Stimulated activated CD4-positive, alpha-beta T cell treated with anti-CD3 and anti-CD28 coated beads, Interleukin-1b, Interleukin-23, amount 100 ng/mL, for 1 hour (primary cell): ENCODE measurements at regions not wholly inside any gene's neighbourhood (a gene's known extent, or its start where the extent isn't known, plus 50 kb on each side); places are given as distances from the start of the nearest gene placed in this dataset.
"Not testable (repeated sequence)": the region's sequence is repeated elsewhere in the genome, so short reads cannot be mapped to it uniquely, and the experiment has no call there.

ENCODE experiments used
- DNase-seq, 2 donors: peaks; one replicate each; pipeline ENCODE4 v3.0.0-alpha.2; 2020; ENCODE audit warnings: low read depth in 2 of 2

- no peak for DNase-seq
Observed at GRCh38 chr11:37442576-37442975, 844.5 kb upstream of the RAG2 start.

GRCh38 chr11:37431633-37432230, 833.7 kb upstream of the RAG2 start:
- DNase-seq = not testable (repeated sequence)

- DNase-seq = not testable (repeated sequence)
Observed at GRCh38 chr11:37430966-37431632, 833.1 kb upstream of the RAG2 start.

GRCh38 chr11:37422511-37422910, 824.5 kb upstream of the RAG2 start:
- no peak for DNase-seq

- no peak for DNase-seq
Observed at GRCh38 chr11:37411289-37411688, 813.3 kb upstream of the RAG2 start.

- no peak for DNase-seq
Observed at GRCh38 chr11:37409124-37409523, 811.1 kb upstream of the RAG2 start.

GRCh38 chr11:37407461-37407860, 809.4 kb upstream of the RAG2 start:
- DNase-seq = no peak

- no peak for DNase-seq
Observed at GRCh38 chr11:37406651-37407050, 808.6 kb upstream of the RAG2 start.

GRCh38 chr11:37404231-37404630, 806.2 kb upstream of the RAG2 start:
- DNase-seq = no peak

- no peak for DNase-seq
Observed at GRCh38 chr11:37402663-37403062, 804.6 kb upstream of the RAG2 start.

- DNase-seq = no peak
Observed at GRCh38 chr11:37394236-37394870, 796.3 kb upstream of the RAG2 start.

GRCh38 chr11:37391615-37392014, 793.6 kb upstream of the RAG2 start:
- DNase-seq = no peak

- no peak for DNase-seq
Observed at GRCh38 chr11:37390576-37391083, 792.6 kb upstream of the RAG2 start.

- DNase-seq = no peak
Observed at GRCh38 chr11:37378958-37379357, 780.9 kb upstream of the RAG2 start.

- DNase-seq = no peak
Observed at GRCh38 chr11:37372667-37373066, 774.6 kb upstream of the RAG2 start.

- no peak for DNase-seq
Observed at GRCh38 chr11:37371346-37371970, 773.4 kb upstream of the RAG2 start.

GRCh38 chr11:37370817-37371216, 772.8 kb upstream of the RAG2 start:
- no peak for DNase-seq

GRCh38 chr11:37364246-37364839, 766.3 kb upstream of the RAG2 start:
- DNase-seq = no peak

GRCh38 chr11:37353192-37353591, 755.2 kb upstream of the RAG2 start:
- DNase-seq = no peak

- no peak for DNase-seq
Observed at GRCh38 chr11:37352485-37352884, 754.4 kb upstream of the RAG2 start.

- no peak for DNase-seq
Observed at GRCh38 chr11:37343290-37343689, 745.3 kb upstream of the RAG2 start.

- DNase-seq = no peak
Observed at GRCh38 chr11:37336401-37336800, 738.4 kb upstream of the RAG2 start.
